HCEC 1CT (cell line): ENCODE measurements at regions not wholly inside any gene's neighbourhood (a gene's known extent, or its start where the extent isn't known, plus 50 kb on each side); places are given as distances from the start of the nearest gene placed in this dataset.

Experiments
- DNase-seq: peaks from one replicate; pipeline ENCODE4 v3.0.0-alpha.2; 2017

DNA sequence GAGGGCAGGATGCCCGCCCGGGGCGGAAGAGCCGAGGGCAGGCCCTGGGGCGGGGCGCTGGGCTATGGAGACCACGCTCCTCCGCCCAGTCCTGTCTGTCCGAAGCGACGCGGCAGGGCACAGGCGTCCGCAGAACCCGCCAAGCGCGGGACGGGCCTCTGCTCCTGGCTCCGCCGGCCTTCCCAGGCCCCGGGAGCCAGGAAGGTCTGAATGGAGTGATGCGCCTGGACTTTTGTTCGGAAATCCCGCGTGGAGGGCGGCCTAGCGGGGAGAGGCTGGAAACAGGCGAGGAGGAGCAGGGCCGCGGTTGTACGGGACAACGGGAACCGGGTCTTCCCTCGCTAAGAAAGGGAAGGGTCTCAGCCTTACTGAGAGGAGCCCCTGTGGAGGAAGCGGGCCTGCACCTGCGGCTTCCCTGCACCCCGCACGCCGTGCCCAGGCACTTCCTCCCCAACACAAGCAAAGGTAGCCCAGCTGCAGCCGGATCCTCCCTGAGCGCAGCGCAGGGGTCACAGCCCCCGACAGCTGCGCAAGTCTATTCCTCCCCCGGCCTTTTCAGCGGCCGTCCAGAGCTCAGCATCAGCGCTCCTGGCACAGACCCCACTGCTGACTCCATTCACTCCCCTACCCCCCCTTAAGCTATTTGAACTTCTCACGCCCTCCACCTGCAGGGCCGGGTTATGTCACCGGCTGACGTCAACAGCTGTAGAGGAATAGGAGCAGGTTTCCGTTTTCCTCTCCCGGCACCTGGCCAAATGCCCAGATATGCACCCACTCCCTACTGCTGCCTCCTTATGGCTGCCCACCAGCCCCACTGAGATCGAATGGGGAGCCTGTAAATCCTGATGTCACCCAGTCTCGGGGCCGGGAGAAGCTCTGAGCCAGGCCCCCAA is 143.2 kb upstream of the RET start:
- no peak for DNase-seq

DNA sequence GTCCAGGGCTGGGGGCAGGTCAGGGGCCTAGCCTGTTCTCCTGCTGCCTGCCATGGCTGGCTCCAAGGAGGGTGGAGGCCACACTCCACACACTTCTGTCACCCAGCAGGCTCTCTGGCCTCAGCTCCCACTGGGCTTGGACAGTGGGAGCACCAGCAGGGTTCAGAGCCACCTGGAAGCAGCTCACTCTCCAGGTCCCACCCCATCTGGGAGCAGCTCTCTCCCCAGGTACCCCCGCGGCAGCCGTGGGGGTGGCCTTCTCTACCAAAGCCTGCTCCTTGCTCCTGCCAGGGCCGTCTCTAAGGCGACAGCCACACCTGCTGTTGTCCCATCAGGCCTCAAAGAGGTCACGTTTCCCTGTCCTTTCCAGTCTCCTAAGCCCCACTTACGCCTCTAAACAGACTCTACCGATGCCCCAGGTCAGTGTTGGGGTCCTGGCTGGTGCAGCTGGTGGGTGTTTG is 142.5 kb upstream of the RET start:
- DNase-seq = no peak

GRCh38 chr10:42934842-42935241 is 142.0 kb upstream of the RET start:
- no peak for DNase-seq

- no peak for DNase-seq
Measured at GRCh38 chr10:42935466-42935865, 141.4 kb upstream of the RET start.

DNA sequence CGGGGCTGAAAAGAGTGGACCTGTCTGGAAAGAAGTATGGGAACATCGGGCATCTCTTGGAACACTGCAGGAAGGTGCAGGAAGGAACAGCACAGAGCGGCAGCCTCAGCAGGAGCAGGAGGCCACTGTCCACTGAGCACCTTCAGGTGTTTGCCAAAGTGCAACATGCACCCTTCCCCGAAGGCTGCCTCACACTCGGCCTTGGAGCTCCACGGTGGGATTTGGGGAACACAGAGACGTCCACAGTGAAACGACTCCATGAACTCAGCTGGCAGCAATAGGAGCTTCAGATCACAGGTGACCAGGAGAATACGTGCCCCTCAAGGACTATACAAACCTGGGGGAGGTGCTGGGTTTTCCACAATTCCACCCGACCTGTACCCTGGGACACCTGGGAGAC is 140.3 kb upstream of the RET start:
- no peak for DNase-seq

- DNase-seq = no peak
Measured at GRCh38 chr10:42937048-42937447, 139.8 kb upstream of the RET start.

GRCh38 chr10:42937649-42938180 is 139.2 kb upstream of the RET start:
- no peak for DNase-seq

DNA sequence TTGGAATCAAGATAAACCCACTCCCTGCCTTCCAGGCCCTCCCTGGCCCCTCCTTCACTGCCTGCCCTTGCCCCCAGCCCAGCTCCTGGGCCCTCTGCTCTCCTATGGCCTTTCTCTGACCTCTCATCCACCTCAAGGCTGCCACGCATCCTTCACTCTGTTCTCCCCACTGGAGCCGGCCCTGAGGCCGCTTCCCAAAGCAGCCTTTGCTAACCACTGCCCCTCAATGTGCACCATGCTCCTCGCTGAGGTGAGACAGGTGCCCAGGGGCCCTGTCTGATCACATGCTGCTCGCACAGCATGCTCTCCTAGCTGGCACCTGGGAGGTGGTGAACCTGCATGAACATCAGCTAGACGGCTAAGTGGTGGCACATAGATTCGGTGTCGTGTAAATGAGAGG is 138.5 kb upstream of the RET start:
- no peak for DNase-seq

GRCh38 chr10:42939237-42939636 is 137.6 kb upstream of the RET start:
- DNase-seq = no peak

GRCh38 chr10:42939685-42940366 is 137.0 kb upstream of the RET start:
- DNase-seq = no peak

GRCh38 chr10:42940487-42941294 is 136.2 kb upstream of the RET start:
- no peak for DNase-seq

DNA sequence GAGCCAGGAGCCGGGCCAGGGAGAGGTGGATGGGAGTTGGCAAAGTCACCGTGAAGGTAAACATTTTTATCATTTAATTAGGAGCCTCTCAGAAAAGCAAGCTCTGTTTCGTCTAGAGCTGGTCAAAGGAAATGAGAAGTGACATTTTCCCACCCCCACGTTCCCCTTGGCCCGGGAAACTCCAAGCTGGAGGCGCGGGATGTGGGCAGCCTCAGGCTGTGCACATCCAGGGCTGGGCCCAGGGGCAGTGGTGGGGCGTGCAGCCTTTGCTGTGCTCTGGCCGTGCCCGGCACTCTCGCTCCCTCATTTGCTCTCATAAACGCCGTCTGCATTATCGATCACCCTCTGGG is 135.6 kb upstream of the RET start:
- no peak for DNase-seq

DNA sequence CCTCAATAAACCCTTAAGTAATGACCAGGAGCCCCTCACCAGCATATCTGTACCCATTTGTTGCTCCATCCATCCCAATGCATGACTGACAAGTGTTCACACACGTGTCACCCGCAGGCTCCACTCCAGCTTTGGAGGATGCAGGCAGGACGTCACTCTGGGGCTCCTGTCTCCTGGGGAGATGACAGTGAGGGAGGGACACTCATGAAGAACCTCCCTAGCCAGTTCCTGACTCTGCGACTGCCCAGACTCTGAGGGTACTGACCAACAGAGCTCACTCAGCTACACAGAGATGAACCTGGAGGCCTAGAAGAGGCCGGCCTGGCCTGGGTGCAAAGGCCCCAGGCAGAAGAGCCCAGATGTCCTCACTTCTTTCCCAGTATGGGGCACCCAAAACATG is 135.1 kb upstream of the RET start:
- DNase-seq = no peak

GRCh38 chr10:42942279-42942950 is 134.5 kb upstream of the RET start:
- no peak for DNase-seq

GRCh38 chr10:42943025-42943818 is 133.6 kb upstream of the RET start:
- no peak for DNase-seq

- DNase-seq = no peak
Measured at GRCh38 chr10:42948040-42948439, 128.8 kb upstream of the RET start.

DNA sequence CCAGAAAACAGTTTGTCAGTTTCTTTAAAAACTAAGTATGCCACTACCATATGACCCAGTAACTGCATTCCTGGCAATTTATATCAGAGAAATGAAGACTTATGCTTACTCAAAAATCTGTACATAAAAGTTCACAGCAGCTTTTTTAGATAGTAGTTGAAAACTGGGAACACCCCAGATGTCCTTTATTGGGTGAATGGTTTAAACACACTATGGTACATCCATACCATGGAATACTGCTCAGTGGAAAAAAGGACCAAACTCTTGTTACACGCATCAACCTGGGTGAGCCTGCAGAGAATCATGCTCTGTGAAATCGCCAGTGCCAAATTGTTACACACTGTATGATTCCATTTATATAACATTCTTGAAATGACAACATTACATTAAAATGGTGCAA is 127.6 kb upstream of the RET start:
- no peak for DNase-seq

DNA sequence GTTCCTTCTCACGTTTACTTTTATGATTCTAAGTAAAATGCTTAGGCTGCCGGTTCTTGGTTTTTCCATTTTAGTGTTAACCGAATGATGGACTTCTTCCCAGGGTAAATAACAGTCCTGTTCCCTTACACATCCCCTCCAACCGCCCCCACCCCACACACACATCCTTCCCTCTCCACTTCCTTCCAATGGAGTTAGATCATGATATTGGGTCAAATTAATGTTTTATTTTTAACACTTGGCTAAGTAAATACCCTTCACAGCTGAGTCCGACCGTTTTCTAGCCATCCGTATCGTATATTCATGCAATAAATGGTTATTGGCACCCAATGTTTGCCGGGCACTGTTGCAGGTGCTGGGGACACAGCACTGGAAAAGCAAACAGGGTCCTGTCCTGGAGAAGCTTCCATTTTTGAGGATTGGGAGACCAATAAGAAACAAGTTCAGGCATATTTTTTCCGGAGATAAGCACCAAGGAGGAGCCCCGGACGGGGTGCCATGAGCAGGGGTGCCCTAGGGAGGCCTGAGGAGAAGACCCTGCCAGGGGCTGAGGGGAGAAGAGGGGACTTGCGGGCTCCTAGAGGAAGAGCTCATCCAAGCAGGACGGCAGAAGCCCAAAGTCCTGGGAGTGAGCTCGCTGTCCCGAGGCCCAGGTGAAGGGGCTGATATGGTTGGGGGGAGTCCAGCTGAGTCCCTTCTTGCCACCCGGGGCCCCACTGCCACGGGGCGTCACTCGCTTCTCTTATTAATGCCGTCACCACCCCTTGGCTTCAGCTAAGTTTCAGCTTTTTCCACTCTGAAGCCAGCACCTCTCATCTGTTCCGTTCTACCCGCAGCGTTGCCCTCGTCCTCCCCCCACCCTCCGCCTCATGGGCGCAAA is 126.0 kb upstream of the RET start:
- no peak for DNase-seq

GRCh38 chr10:42951486-42952251 is 125.2 kb upstream of the RET start:
- DNase-seq = no peak

DNA sequence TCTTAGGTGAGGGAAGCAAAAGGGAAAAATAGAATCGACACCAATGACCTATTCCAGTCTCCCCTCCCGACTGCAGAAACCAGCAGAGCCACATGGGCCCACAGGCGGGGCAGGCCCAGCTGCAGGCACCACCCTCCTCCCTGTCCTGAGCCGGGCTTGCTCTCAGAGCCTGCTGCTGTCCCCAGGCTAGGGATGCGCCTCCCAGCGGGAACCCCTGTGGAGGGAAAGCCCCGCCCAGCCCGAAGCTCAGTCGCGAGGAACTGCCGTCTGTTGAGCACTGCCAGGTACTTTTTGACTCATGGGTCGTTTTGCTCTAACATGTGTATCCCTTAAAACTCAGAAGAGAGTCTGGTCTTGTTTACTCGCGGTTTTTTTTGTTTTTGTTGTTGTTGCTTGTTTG is 124.5 kb upstream of the RET start:
- no peak for DNase-seq
